HG03095 (cell line): ENCODE measurements at regions not wholly inside any gene's neighbourhood (a gene's known extent, or its start where the extent isn't known, plus 50 kb on each side); places are given as distances from the start of the nearest gene placed in this dataset.
"Not testable (repeated sequence)": the region's sequence is repeated elsewhere in the genome, so short reads cannot be mapped to it uniquely, and the experiment has no call there.

Experiments
- ATAC-seq: cut with Tn5 transposase; IDR thresholded peaks from one replicate; pipeline ENCODE4 v1.9.1; 2021; ENCODE audit warnings: moderate library complexity; ENCODE audit not compliant: unreplicated experiment

DNA sequence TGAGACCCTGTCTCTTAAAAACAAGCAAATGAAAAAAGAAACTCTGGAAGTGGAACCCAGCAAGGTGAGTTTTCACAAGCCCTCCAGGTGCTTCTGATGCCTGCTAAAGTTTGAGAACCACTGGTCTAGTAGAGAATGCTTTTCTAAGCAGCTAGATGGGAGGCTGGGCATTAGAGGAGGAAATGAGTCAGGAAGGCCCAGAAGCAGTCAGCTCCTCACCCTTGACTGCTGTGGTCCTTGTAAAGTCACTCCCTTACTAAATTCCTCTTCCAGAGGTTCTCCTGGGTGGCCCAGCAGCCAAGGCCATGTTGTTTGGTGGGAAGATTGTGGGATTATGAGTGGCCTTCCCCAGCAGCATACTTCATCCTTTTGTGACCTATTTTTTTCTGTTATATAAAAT lies 52.0 kb upstream of the FYN start:
- no peak for ATAC-seq

DNA sequence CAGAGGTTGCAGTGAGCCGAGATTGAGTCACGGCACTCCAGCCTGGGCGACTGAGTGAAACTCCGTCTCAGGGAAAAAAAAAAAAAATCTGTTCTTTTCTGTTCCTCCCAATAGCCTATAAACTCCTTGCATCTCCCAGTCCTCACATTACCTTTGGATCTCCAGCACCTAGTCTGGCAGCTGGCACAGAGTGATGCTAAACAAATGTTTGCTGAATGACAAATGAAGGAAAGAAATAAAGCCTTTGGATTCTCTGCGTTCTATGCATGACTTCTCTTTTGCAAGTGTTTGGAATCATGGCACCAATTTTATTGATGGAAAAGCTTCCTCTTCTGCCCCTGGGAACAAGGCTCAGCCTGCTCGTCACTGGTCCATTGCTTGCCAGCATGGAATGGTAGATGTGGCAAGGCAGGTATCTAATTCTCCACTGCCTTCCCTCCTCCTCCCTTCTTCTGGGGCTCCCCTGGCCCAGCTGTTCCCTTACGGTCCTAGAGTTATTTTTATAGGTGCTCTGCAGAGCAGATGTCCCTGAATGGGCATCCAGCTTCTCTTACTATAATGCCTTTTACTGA lies 53.6 kb upstream of the FYN start:
- ATAC-seq, result no peak

DNA sequence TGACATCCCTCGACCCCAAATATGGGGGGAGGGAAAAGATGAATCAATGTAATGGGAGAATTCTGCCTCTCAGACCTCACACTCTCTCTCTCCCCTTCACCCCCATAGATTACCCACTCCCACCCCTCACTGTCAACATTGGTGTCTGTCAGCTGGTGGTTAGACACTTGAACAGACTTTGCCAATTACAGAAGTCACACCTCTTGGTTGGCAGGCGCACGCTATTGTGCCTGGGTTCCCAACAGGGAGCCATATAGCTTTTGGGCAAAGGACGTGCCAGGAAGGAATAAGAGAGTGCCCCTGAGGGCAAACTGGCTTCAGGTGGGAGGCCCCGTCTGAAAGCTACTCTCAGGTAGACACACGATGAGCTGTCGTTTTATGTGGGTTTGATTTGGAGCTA lies 54.1 kb upstream of the FYN start:
- ATAC-seq, result no peak

DNA sequence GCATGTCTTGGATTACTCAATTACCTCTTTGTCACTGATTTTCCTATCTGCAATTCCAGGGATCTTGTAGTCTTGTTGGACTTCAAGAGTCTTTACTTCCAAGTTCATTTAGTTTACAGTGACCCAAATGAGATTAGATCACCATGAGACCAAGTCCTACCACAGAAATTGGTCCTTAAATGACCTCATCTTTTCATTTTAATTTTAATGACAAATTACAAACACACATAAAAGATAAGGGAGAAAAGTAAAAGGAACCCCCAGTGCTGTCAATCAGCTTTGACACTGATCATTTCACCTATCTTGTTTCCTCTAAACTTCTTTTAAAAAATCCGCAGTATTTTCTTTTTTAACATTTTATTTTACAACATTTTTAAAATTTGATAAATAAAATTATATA lies 54.9 kb upstream of the FYN start:
- ATAC-seq, result no peak

DNA sequence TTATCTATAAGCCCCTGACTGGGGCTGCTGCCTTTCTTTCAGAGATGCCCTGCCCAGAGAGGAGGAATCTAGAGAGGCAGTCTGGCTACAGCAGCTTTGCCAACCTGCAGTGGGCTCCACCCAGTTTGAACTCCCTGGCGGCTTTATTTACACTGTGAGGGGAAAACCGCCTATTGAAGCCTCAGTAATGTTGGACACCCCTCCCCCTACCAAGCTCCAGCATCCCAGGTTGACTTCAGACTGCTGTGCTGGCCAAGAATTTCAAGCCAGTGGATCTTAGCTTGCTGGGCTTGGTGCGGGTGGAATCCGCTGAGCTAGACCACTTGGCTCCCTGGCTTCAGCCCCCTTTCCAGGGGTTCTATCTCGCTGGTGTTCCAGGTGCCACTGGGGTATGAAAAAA lies 61.4 kb upstream of the FYN start:
- ATAC-seq, result not testable (repeated sequence)

DNA sequence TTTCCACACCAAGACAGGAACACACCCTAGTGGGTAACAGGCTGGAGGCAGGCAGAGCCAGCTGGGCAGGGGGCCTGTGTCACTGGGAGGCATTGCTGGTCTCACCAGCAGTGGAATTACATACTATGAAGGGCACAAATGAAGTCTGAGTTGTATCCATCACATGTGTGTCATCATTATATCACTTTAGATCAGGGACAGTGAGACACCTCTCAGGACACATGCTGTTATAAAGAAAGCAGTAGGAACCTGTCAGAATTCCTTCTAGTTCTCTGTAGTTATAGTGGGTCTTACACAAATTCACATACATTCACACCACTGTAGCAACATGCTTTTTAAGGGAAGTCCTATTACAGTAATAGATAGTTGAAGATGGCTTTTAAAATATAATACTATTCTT lies 63.5 kb upstream of the FYN start:
- ATAC-seq, result no peak

DNA sequence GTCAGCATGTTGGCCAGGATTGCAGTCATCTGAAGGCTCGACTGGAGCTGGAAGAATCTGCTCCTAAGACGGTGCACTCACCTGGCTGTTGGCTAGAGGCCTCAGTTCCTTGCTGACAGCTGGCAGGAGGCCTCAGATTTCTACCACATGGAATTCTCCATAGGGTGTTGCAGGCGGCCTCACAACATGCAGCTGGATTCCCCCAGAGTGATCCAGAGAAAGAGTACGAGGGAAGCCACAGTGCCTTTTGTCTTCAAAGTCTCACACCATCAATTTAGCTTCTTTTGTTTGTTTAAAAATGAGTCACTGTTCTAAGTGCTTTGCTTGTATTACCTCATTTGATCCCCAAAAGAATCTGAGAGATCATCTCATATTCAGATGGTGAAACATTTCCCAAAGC lies 65.5 kb upstream of the FYN start:
- ATAC-seq, result no peak

DNA sequence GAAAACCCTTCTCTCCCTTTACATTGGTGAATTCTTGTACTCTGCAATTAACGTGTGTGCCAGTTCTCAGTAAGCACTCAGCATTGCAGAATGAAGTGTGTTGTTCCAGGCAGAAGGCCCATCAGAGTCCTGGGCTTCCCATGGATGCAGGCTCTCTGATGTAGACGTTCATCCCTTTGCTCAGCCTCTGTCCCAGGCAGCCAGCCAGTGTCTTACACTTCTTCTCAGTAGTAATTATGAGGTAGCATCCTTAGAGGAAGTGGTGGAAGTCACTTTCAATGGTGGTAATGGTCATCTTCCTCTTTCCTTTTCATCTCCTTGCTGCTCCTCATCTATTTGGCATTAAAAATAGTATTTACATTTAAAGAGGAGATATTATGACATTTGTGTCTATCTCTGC lies 66.7 kb upstream of the FYN start:
- no peak for ATAC-seq

DNA sequence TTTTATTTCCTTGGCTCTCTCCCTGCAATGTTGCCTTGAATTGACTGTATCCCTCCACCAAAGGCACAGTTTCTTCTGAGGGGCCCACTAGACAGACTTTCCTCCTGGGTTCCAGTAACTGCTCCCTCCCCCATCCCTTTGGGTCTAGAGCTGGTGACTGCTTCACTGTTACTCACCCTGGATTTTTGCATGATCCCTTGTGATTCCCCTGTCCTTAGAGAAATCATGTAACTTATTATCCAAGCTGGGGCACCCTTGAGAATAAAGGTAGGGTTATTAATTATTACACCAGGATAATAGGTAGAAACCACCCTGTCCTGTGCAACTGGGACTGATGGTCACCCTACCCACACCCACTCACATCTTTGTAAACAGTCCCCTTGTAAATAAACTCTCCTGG lies 67.5 kb upstream of the FYN start:
- ATAC-seq, result no peak

DNA sequence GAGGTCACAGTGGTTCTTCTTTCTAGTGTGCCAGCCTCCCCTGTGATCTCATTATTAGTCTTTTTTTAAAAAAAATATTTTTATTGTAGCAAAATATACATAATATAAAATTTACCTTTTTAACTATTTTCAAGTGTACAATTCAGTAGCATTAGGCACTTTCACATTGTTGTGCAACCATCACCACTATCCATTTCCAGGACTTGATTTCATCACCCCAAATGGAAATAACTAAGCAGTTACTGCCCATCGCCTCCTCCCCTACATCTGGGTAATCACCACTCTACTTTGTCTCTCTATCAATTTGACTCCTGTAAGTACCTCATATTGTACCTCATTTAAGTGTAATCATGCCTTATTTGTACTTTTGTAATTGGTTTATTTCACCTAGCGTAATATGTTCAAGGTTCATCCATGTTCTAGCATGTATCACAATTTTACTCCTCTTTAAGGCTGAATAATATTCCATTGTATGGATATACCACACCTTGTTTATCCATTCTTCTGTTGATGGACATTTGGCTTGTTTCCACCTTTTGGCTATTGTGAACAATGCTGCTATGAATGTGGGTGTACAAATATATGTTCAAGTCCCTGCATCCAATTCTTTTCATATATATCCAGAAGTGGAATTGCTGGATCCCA lies 68.6 kb upstream of the FYN start:
- no peak for ATAC-seq

DNA sequence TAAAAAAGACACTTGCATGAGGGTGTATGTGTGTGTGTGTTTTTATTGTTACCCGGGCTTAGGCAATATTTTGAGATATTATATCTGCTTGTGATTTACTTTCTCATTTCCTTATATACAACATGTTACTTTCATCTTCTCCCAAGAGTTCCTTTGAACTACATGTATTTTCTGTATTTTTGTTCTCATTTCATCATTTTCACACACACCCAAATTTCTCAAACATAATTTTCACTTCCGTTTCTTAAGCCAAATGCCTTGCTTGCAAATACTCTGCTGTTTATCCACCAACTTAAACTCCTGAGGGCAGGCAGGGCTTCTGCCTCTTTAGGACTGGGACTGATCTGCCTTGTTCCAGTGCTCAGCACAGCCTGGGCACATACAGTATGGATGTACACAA lies 69.3 kb upstream of the FYN start:
- no peak for ATAC-seq

DNA sequence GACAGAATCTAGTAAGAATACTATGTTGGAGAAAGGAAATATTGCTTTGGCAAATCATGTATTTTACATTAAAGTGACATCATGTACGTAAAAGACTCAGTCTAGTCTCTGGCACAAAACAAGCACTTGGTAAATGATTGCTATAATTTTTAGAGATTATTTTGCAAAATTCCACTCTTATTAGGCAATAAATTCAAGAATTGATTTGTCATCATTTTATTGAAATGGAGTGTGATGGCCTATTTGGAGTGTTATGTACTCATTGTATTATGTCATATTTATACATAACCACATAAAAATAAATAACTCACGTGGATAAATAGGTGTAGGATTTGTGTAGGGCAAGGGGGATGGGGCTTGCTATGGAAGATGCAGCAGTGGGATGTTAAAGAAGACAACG lies 70.0 kb upstream of the FYN start:
- no peak for ATAC-seq

DNA sequence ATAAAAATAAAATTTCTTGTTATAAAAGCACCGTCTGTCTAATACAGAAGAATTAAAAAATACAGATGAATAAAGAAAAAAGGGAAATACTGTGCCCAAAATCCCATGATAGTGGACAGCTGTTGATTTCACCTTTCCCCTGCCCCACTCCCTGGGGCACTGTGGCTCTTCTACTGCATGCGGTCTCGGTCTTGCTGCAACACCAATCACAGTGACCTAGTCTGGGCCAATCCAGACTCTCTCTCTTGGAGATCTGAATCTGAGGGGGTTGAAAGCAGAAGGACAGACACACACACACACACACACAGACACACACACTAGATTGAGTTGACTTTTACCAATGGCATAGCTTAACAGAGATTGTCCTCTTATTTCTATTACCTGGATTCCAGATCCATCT lies 70.5 kb upstream of the FYN start:
- no peak for ATAC-seq

DNA sequence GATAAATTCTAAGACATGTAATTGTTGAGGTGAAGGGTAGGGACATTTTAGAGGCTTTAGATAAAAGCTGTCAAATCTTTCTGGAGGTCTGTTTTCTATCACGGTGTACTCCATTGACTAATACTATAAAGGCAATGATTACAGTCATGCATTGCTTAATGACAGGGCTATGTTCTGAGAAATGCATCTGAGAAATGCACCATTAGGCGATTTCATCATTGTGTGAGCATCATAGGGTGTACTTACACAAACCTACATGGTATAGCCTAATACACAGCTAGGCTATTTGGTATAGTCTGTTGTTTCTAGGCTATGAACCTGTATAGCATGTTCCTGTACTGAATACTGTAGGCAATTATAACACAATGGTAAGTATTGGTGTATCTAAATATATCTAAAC lies 71.3 kb upstream of the FYN start:
- ATAC-seq, result no peak

DNA sequence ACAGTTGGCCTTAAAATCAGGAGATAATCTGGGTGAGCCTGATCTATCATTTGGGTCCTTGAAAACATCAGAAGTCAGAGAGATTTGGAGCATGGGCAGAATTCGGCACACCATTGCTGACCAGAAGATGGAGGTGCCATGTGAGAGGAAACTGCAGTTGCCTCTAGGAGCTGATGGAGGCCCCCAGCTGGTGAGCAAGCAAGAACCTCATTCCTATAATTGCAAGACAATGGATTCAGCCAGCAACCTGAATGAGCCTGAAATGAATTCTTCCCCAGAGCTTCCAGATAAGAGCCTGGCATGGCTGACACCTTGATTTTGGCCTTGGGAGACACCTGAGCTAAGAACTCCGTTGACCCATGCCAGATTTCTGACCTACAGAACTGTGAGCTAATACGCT lies 76.3 kb upstream of the FYN start:
- ATAC-seq, result no peak

DNA sequence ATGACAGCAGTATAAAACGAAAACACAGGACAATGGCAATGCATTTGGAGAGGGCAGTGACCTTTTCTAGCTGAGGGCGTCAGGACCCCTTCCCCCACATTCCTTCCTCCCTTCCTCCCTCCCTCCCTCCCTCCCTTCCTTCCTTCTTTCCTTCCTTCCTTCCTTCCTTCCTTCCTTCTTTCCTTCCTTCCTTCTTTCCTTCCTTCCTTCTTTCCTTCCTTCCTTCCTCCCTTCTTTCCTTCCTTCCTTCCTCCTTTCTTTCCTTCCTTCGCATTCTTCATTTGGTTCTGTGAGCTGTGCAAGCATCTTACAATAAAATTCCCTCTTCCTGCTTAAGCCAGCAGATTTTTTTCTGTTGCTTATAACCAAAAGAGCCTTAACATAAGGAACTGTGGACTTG lies 76.7 kb upstream of the FYN start:
- ATAC-seq, result not testable (repeated sequence)

DNA sequence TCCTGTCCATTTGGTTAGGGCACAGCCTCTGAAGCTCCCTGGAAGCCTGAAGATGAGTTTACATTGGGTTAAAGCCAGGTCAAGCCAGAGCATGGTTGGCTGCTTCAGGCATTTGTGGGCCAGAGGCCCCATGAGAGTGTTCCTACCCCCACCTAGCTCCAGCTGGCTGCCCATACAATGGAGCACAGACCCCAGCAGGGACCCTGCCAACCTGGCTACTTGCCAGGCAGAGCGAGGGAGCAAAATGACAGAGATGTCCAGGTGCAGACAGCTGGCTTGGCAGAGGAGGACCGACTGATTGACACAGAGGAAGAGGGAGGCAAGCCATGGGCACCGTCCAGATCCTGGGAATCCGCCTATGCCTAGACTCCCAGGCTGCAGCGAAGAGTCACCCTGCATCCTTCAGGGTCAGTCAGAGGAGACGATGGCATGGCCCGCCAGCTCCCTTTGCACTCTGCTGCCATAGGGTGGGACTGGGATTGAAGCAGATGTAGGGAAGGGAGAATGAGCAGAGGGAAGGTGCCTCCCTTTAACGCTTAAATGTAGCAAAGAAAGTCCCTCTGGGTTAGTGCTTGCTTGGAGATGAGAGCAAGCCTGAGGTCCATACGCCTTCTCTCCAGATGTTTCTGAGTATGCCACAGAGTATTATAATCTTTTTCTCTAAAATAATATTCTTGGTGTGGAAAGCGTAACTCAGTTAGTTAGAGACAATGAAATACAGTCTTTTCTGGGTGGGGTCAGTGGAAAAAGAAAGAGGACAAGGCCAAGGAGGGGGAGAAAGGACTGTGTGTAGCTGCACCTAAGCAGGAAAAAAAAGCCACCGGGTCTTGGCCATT lies 77.6 kb upstream of the FYN start:
- no peak for ATAC-seq

DNA sequence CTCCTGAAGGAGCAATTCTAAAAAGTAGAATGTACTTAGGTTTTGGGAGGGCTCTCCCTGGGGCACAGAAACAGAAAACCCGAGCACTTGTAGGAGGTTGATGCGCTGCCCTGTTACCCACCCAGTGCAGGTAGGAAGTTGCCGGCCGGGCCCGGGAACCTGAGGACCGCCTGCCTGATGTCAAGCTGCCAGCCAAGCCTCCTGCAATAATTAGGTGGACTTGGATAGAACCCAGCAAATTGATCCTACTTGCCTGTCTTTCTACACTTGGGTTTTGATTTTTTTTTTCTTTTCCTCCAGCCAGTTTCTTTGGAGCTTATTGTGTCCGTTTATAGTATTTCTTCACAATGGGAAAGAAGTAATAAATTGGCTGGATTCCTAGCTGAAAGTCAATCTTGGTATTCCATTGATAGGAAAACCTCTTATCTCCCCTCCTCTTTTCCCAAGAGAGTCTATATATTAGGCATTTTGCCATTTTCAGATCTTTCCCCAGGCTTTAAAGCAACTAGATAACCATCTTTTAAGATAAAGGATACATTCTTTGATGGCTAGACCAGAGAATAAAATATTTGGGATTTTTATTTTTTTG lies 78.3 kb upstream of the FYN start:
- no peak for ATAC-seq

DNA sequence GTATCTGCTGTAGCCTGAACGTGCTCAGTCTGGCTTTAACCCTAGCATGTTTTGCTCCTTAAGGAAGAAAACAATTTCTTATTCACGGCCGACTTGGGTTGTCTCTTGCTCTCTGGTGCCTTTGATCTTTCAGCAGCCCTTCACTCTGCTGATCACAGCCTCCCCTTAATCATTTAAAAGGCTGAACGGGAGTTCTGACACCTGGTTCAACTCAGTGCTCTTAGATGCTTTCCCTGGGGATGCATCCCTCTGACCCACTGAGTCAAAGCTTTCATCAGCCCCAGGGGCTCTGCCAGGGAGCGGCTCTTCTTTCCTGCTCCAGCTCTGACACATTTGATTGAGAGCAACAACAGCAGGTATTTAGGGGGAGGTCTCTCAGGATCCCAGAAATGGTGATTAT lies 79.0 kb upstream of the FYN start:
- ATAC-seq, result no peak

DNA sequence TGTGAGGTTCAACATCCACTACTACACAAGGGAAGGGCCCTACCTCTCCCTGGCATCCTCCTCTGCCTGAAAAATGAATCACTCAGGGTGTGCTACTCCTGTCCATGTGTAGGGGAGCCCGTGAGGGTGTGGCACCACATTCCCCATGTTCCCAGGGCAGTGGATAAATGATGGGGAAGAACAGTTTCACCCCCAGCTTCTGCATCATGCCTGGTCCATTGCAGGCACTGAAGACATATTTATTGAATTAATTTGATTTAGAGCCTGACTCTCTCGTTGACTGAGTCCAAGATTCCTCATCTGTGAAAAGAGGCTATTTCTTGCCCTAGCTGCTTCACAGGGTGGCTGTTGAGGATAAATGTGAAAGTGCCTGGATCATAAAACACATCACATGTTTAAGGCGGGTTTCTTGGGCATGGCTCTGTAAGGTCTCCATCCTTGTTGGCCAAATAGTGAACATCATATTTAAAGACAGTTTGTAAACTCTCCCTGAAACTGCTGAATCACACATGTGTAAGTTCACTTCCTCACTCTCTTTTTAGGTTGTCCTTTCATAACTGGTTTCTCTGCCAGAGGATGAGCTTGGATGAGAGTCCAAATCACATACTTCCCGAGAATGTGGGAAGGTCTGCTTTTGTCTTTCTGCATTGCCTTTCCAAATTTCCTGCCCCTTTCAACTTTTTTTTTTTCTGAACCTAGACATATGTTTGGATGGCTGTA lies 79.7 kb upstream of the FYN start:
- no peak for ATAC-seq

DNA sequence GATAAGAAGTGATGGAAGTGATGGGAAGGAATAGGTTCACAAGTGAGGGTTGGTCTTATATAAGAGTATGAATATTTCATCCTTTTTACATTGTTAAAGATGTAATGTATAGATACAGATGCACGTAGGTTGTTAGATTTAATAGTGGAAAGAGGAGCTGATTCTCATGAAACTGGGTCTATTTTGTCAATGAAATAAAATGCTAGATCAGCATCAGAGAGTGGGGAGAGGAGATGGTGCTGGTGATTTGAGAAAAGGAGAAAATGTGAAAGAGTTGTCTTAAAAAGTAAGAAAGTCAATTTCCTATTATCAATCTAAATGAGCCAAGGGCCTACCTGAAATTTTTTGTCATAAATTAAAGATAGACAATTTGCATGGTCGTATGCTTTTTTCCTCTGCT lies 82.8 kb upstream of the FYN start:
- no peak for ATAC-seq
